ENCODE measurements at regions not wholly inside any gene's neighbourhood (a gene's known extent, or its start where the extent isn't known, plus 50 kb on each side); places are given as distances from the start of the nearest gene placed in this dataset.

DNA sequence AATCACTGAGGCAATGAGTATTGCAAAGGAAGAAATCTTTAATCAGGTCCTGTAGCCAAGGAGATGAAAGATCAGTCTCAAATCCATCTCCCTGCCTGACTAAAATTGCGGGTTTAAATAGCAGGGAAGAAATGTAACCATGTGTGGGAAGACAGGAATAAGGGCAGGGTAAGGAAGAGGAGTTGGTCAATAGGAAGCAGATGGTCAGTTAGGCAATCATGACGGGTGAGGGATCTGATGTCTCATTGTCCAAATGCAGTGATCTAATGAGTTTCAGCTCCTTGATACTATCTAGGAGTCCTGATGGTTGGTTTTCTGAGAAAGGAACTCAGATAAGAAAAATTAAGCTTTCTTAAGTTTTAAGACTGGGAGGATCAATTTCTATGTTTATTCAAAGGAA, 200.8 kb downstream of the SPATA18 start:
- no peak for TF ChIP-seq CTCF (IDR thresholded peaks at IDR 0.05; ENCODE audit: insufficient read depth, low read length)
- no peak for TF ChIP-seq POLR2AphosphoS5 (IDR thresholded peaks at IDR 0.05; ENCODE audit: low read depth)
- TF ChIP-seq, protein P1, sequence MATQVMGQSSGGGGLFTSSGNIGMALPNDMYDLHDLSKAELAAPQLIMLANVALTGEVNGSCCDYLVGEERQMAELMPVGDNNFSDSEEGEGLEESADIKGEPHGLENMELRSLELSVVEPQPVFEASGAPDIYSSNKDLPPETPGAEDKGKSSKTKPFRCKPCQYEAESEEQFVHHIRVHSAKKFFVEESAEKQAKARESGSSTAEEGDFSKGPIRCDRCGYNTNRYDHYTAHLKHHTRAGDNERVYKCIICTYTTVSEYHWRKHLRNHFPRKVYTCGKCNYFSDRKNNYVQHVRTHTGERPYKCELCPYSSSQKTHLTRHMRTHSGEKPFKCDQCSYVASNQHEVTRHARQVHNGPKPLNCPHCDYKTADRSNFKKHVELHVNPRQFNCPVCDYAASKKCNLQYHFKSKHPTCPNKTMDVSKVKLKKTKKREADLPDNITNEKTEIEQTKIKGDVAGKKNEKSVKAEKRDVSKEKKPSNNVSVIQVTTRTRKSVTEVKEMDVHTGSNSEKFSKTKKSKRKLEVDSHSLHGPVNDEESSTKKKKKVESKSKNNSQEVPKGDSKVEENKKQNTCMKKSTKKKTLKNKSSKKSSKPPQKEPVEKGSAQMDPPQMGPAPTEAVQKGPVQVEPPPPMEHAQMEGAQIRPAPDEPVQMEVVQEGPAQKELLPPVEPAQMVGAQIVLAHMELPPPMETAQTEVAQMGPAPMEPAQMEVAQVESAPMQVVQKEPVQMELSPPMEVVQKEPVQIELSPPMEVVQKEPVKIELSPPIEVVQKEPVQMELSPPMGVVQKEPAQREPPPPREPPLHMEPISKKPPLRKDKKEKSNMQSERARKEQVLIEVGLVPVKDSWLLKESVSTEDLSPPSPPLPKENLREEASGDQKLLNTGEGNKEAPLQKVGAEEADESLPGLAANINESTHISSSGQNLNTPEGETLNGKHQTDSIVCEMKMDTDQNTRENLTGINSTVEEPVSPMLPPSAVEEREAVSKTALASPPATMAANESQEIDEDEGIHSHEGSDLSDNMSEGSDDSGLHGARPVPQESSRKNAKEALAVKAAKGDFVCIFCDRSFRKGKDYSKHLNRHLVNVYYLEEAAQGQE (IDR thresholded peaks at IDR 0.05; ENCODE audit: insufficient replicate concordance, low read depth), result no peak
- TF ChIP-seq GABPA (IDR thresholded peaks at IDR 0.05; ENCODE audit: low read depth), result no peak
- no peak for TF ChIP-seq SPI1 (IDR thresholded peaks at IDR 0.05; ENCODE audit: borderline replicate concordance, low read depth)
